K562 (cell line): ENCODE measurements at regions not wholly inside any gene's neighbourhood (a gene's known extent, or its start where the extent isn't known, plus 50 kb on each side); places are given as distances from the start of the nearest gene placed in this dataset.

ENCODE experiments used
- ATAC-seq: fragments of 200-7000 bp; cut with Tn5 transposase; 3 replicates; pipeline ENCODE4 v1.9.1; 2020; ENCODE audit warnings: moderate library complexity
- BruUV-seq: library from RNA; stranded (reverse); fragments of 400-500 nt; replicated peaks from 2 replicates; lab custom pipeline; 2021; lab: Mats Ljungman, UMichigan
- CTCF ChIA-PET: fragments of 300-600 bp; formaldehyde crosslinking; extraction: SDS; loops from one replicate; lab custom pipeline; 2021; ENCODE audit warnings: low intra/inter-chr PET ratio; lab: Yijun Ruan, JAX
- POLR2A ChIA-PET: fragments of 300-600, 350-650 bp; sonication (Branson Sonifier 250); formaldehyde crosslinking; extraction: SDS; loops from one replicate; lab custom pipeline; 2021; ENCODE audit warnings: antibody characterized with exemption, inconsistent platforms; lab: Yijun Ruan, JAX
- DNase-seq, 4 experiments: peaks; one replicate each; pipeline versions ENCODE4 v3.0.0 to v3.0.0-alpha.2; 2011 to 2018; ENCODE audit warnings: low spot score in 3 of 4, mixed read lengths in 3 of 4; ENCODE audit errors: extremely low read depth in 1 of 4
- FAIRE-seq: peaks from 2 replicates; lab custom pipeline; 2011; peaks lifted over from hg19 to GRCh38; lab: Jason Lieb, UNC
- H2AFZ ChIP-seq: 2 replicates; pipeline ENCODE4 v1.6.0; 2011; ENCODE audit warnings: low read depth, low read length, control low read depth, inconsistent platforms
- H3K27ac ChIP-seq: fragments of 200-600 bp; 3 replicates; pipeline ENCODE4 v1.8.0; 2011; ENCODE audit warnings: low read depth, mild to moderate bottlenecking, control low read depth, inconsistent platforms, low read length, moderate library complexity, mixed read lengths; ENCODE audit errors: extremely low read depth
- H3K27me3 ChIP-seq, 2 experiments: fragments of 300-600 bp in 1 of 2; 2 replicates in 1 of 2; 3 replicates in 1 of 2; pipeline versions ENCODE4 v1.6.0 to v1.8.0; 2011; ENCODE audit warnings: inconsistent platforms in 2 of 2, low read length in 2 of 2, mild to moderate bottlenecking in 1 of 2, mixed read lengths in 1 of 2, moderate library complexity in 1 of 2; ENCODE audit not compliant: control insufficient read depth in 2 of 2, insufficient read depth in 2 of 2
- H3K36me3 ChIP-seq: fragments of 300-600 bp; 3 replicates; pipeline ENCODE4 v1.8.0; 2011; ENCODE audit warnings: mild to moderate bottlenecking, low read length, inconsistent platforms; ENCODE audit not compliant: control insufficient read depth, insufficient read depth
- H3K4me1 ChIP-seq, 2 experiments: fragments of 200-600 bp in 1 of 2; replicated peaks in 1 of 2; 2 replicates in 1 of 2; 3 replicates in 1 of 2; pipeline versions ENCODE4 v1.5.1 to v1.8.0; 2011; ENCODE audit warnings: inconsistent platforms in 2 of 2, low read length in 2 of 2, mild to moderate bottlenecking in 1 of 2, mixed read lengths in 1 of 2, moderate library complexity in 1 of 2; ENCODE audit not compliant: control insufficient read depth in 2 of 2, insufficient read depth in 2 of 2
- H3K4me2 ChIP-seq: 2 replicates; pipeline ENCODE4 v1.6.1; 2011; ENCODE audit warnings: low read length, control low read depth, inconsistent platforms, mixed read lengths; ENCODE audit not compliant: insufficient read depth
- H3K4me3 ChIP-seq: fragments of 200-600 bp; sonication (generic), shearing (Covaris generic); 2 replicates; pipeline ENCODE4 v1.5.1; 2016; ENCODE audit warnings: control low read depth, inconsistent platforms
- H3K79me2 ChIP-seq: fragments of 200-600 bp; 3 replicates; pipeline ENCODE4 v1.8.0; 2011; ENCODE audit warnings: low read length, inconsistent platforms; ENCODE audit not compliant: control insufficient read depth, insufficient read depth
- H3K9ac ChIP-seq, 2 experiments: 2 replicates each; pipeline versions ENCODE4 v1.6.0 to v1.6.1; 2011; ENCODE audit warnings: low read depth in 2 of 2, low read length in 2 of 2, control low read depth in 1 of 2, inconsistent platforms in 1 of 2, mild to moderate bottlenecking in 1 of 2, mixed read lengths in 1 of 2; ENCODE audit not compliant: insufficient read depth in 1 of 2
- H3K9me1 ChIP-seq: one replicate; pipeline ENCODE4 v1.6.0; 2011; ENCODE audit warnings: inconsistent platforms, mild to moderate bottlenecking, low read length, moderate library complexity; ENCODE audit not compliant: control insufficient read depth, insufficient read depth
- H3K9me3 ChIP-seq: replicated peaks from 2 replicates; pipeline ENCODE4 v1.5.1; 2011; ENCODE audit warnings: low read depth, low read length, inconsistent platforms; ENCODE audit not compliant: control insufficient read depth, insufficient read depth
- H4K20me1 ChIP-seq: replicated peaks from 2 replicates; pipeline ENCODE4 v1.6.1; 2011; ENCODE audit warnings: low read length, inconsistent platforms, mixed read lengths; ENCODE audit not compliant: control insufficient read depth, insufficient read depth
- BACH1 ChIP-seq: fragments of 200-800 bp; sonication (Bioruptor generic); IDR thresholded peaks from 2 replicates; pipeline ENCODE4 v1.6.1; 2016; ENCODE audit warnings: missing genetic modification characterization, missing compliant biosample characterization
- CAMTA2 ChIP-seq: fragments of 250-450 bp; sonication (Bioruptor Pico); conservative IDR thresholded peaks from 2 replicates; pipeline ENCODE4 v1.5.1; 2022
- CEBPG ChIP-seq, 3 experiments: fragments of 200-800 bp in 1 of 3; sonication (Bioruptor generic) in 1 of 3; sonication (generic) in 1 of 3; formaldehyde crosslinking in 1 of 3; IDR thresholded peaks in 2 of 3; conservative IDR thresholded peaks in 1 of 3; 2 replicates each; pipeline versions ENCODE4 v1.6.1 to v1.8.0; 2016 to 2022; ENCODE audit warnings: missing compliant biosample characterization in 2 of 3, missing genetic modification characterization in 2 of 3, mild to moderate bottlenecking in 1 of 3, missing genetic modification reagents in 1 of 3
- DACH1 ChIP-seq: fragments of 450-650 bp; IDR thresholded peaks from 2 replicates; pipeline ENCODE4 v1.6.1; 2018; ENCODE audit not compliant: partially characterized antibody
- KLF1 ChIP-seq: fragments of 450-650 bp; IDR thresholded peaks from 2 replicates; pipeline ENCODE4 v1.6.1; 2016; ENCODE audit warnings: missing genetic modification characterization, missing compliant biosample characterization
- MIER1 ChIP-seq: fragments of 450-650 bp; IDR thresholded peaks from 2 replicates; pipeline ENCODE4 v1.6.1; 2016; ENCODE audit warnings: antibody characterized with exemption, mild to moderate bottlenecking, low read depth
- NUFIP1 ChIP-seq: fragments of 450-650 bp; IDR thresholded peaks from 2 replicates; pipeline ENCODE4 v1.6.1; 2018; ENCODE audit not compliant: partially characterized antibody
- PPARD ChIP-seq: fragments of 250-450 bp; sonication (Bioruptor Pico); IDR thresholded peaks from 2 replicates; pipeline ENCODE4 v1.8.0; 2022; ENCODE audit warnings: inconsistent platforms, mild to moderate bottlenecking, moderate library complexity
- RBBP5 ChIP-seq: fragments of 200-600 bp; sonication (generic); IDR thresholded peaks from 2 replicates; pipeline ENCODE4 v1.6.1; 2012; ENCODE audit warnings: borderline replicate concordance, mild to moderate bottlenecking, low read length, control low read depth, inconsistent platforms; ENCODE audit not compliant: insufficient read depth, poor library complexity, severe bottlenecking
- RFX1 ChIP-seq: fragments of 450-650 bp; IDR thresholded peaks from 2 replicates; pipeline ENCODE4 v1.6.1; 2016; ENCODE audit warnings: mild to moderate bottlenecking, moderate library complexity
- SMAD3 ChIP-seq: fragments of 450-650 bp; formaldehyde crosslinking; conservative IDR thresholded peaks from 2 replicates; pipeline ENCODE4 v1.4.0; 2020; ENCODE audit warnings: mild to moderate bottlenecking
- ZBTB8A ChIP-seq: fragments of 450-650 bp; IDR thresholded peaks from 2 replicates; pipeline ENCODE4 v1.6.1; 2018; ENCODE audit warnings: mild to moderate bottlenecking, moderate library complexity; ENCODE audit not compliant: partially characterized antibody
- ZNF121 ChIP-seq: sonication (generic); formaldehyde crosslinking; conservative IDR thresholded peaks from 2 replicates; pipeline ENCODE4 v1.8.0; 2022; ENCODE audit warnings: missing genetic modification reagents
- ZNF324 ChIP-seq: fragments of 250-450 bp; sonication (Bioruptor Pico); IDR thresholded peaks from 2 replicates; pipeline ENCODE4 v1.4.0; 2020; ENCODE audit warnings: mild to moderate bottlenecking
- ZNF561 ChIP-seq: fragments of 450-650 bp; formaldehyde crosslinking; conservative IDR thresholded peaks from 2 replicates; pipeline ENCODE4 v1.4.0; 2020; ENCODE audit warnings: mild to moderate bottlenecking, moderate library complexity
- ZNF707 ChIP-seq: fragments of 250-450 bp; sonication (Bioruptor Pico); conservative IDR thresholded peaks from 2 replicates; pipeline ENCODE4 v1.8.0; 2022; ENCODE audit warnings: inconsistent platforms, mild to moderate bottlenecking, moderate library complexity
- ZNF764 ChIP-seq: fragments of 250-450 bp; sonication (Bioruptor Pico); IDR thresholded peaks from 2 replicates; pipeline ENCODE4 v1.4.0; 2020; ENCODE audit warnings: low read depth, mild to moderate bottlenecking, moderate library complexity
- WGBS: fragments of 100-300 bp; shearing (Covaris generic); methylation state at CpG from one replicate; pipeline ENCODE4 v1.1.6; 2016; ENCODE audit warnings: low coverage, mixed read lengths; ENCODE audit not compliant: insufficient coverage; ENCODE audit errors: missing lambda C conversion rate; 5-methylcytosine and 5-hydroxymethylcytosine counted together
- in situ Hi-C: fragments of 300-500 bp; cut with MboI; formaldehyde crosslinking; loops from 4 replicates; pipeline ENCODE4 v1.15.0; 2018; ENCODE audit warnings: inconsistent platforms, mixed read lengths
- intact Hi-C: fragments of 100-400 bp; cut with micrococcal nuclease; formaldehyde crosslinking; loops from 2 replicates; pipeline ENCODE4 v1.14.2; 2022
- TF ChIP-seq, protein P1 (sequence below): sonication (generic); formaldehyde crosslinking; IDR thresholded peaks from 2 replicates; pipeline ENCODE4 v1.8.0; 2022; ENCODE audit warnings: mild to moderate bottlenecking, missing genetic modification reagents

DNA sequence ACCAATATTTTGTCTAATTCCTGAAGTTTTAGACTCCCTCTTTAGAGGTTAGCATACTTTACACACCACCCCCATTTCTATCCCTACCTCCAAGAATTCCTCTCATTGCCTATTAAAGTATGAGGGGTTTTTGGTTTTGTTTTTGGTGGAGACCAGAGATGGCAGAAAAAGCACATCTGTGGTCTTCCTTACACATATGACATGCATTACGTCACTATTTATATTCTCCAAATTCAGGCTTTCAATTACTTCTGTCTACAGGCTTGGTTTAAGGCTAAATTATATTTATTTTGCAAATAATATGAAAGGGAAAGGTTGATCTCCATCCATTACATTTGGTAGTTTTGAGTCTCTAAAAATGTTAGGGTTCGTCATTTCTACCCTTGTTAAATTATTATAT lies 674.6 kb downstream of the LMO4 start:
- CTCF ChIA-PET = no interaction called here
- WGBS = 0% methylated on average over 2 of the region's 2 CpGs
- Histone ChIP-seq H3K9ac (no peak overlapping the region), H3K9me1 (no peaks in the 10 kb centered on the region), H3K4me1 (no peaks in the 10 kb centered on the region), H3K9me3 (no peaks in the 10 kb centered on the region), H3K4me3 (no peak overlapping the region), H2AFZ (no peak overlapping the region), H3K79me2 (no peaks in the 10 kb centered on the region), H3K27ac (no peak overlapping the region), H4K20me1 (no peaks in the 10 kb centered on the region), H3K4me2 (no peak overlapping the region), H3K36me3 (no peaks in the 10 kb centered on the region), H3K27me3 (no peaks in the 10 kb centered on the region)
- DNase-seq = no peak
- intact Hi-C loops (no loop called here), in situ Hi-C loops (no loop called here)
- POLR2A ChIA-PET = no interaction called here
- BruUV-seq = no TSS peak
- no peak for ATAC-seq
- no peak for FAIRE-seq
- TF ChIP-seq CAMTA2 (CRISPR knock-in tag) = no peak
- TF ChIP-seq, protein P1, sequence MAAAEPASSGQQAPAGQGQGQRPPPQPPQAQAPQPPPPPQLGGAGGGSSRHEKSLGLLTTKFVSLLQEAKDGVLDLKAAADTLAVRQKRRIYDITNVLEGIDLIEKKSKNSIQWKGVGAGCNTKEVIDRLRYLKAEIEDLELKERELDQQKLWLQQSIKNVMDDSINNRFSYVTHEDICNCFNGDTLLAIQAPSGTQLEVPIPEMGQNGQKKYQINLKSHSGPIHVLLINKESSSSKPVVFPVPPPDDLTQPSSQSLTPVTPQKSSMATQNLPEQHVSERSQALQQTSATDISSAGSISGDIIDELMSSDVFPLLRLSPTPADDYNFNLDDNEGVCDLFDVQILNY (CRISPR knock-in tag) = no peak
- TF ChIP-seq ZBTB8A = no peak
- no peak for TF ChIP-seq SMAD3 (CRISPR knock-in tag)
- TF ChIP-seq KLF1 (tag) = no peak
- TF ChIP-seq ZNF707 = no peak
- no peak for TF ChIP-seq BACH1
- no peak for TF ChIP-seq ZNF561 (CRISPR knock-in tag)
- no peak for TF ChIP-seq RFX1
- no peak for TF ChIP-seq MIER1
- no peak for TF ChIP-seq ZNF764 (CRISPR knock-in tag)
- TF ChIP-seq NUFIP1 = no peak
- TF ChIP-seq ZNF324 = no peak
- no peak for TF ChIP-seq CEBPG (CRISPR knock-in tag; IDR thresholded peaks at IDR 0.05)
- no peak for TF ChIP-seq CEBPG (tag; conservative IDR thresholded peaks at IDR 0.05 in 1 of 2, IDR thresholded peaks at IDR 0.05 in 1 of 2)
- no peak for TF ChIP-seq PPARD (CRISPR knock-in tag)
- TF ChIP-seq ZNF121 (CRISPR knock-in tag) = no peak
- no peak for TF ChIP-seq RBBP5
- no peak for TF ChIP-seq DACH1
